GM13976 (cell line): ENCODE measurements at regions not wholly inside any gene's neighbourhood (a gene's known extent, or its start where the extent isn't known, plus 50 kb on each side); places are given as distances from the start of the nearest gene placed in this dataset.

ENCODE experiments used
- DNase-seq: peaks from one replicate; pipeline ENCODE4 v3.0.0; 2012; ENCODE audit warnings: low spot score
- CTCF ChIP-seq: IDR thresholded peaks from 2 replicates; pipeline ENCODE4 v1.5.1; 2012; ENCODE audit warnings: borderline replicate concordance, mild to moderate bottlenecking; ENCODE audit not compliant: insufficient read depth; ENCODE audit errors: extremely low read depth, missing control alignments, control extremely low read depth
- in situ Hi-C: fragments of 300-500 bp; cut with MboI; formaldehyde crosslinking; loops from one replicate; pipeline ENCODE4 v1.12.0; 2022; ENCODE audit warnings: low sequenced_read_pairs, mixed read lengths, inconsistent platforms; ENCODE audit not compliant: unreplicated experiment

- no peak for DNase-seq
- in situ Hi-C loops = loop anchor here (10.0 kb wide), 1 partner anchor 408 kb away; no protein-coding TSS in a partner anchor
- TF ChIP-seq CTCF = no peak
Measured at GRCh38 chr9:88596376-88596775, 61.4 kb downstream of the NXNL2 start.

- in situ Hi-C loops = no loop called here
- no peak for TF ChIP-seq CTCF
- no peak for DNase-seq
Measured at GRCh38 chr9:88604836-88605511, 70.0 kb downstream of the NXNL2 start.

- DNase-seq = no peak
- no peak for TF ChIP-seq CTCF
- in situ Hi-C loops = no loop called here
Measured at GRCh38 chr9:88605512-88606362, 70.8 kb downstream of the NXNL2 start.

GRCh38 chr9:88614359-88614758 lies 79.4 kb downstream of the NXNL2 start:
- in situ Hi-C loops = no loop called here
- no peak for DNase-seq
- no peak for TF ChIP-seq CTCF

- TF ChIP-seq CTCF = no peak
- no peak for DNase-seq
- in situ Hi-C loops = no loop called here
Measured at GRCh38 chr9:88623698-88624097, 88.7 kb downstream of the NXNL2 start.

- no peak for DNase-seq
- in situ Hi-C loops = no loop called here
Measured at GRCh38 chr9:88628114-88628513, 93.1 kb downstream of the NXNL2 start.

More at GRCh38 chr9:88628114-88628513, 93.1 kb downstream of the NXNL2 start:
- TF ChIP-seq CTCF = no peak
